ENCODE measurements at regions not wholly inside any gene's neighbourhood (a gene's known extent, or its start where the extent isn't known, plus 50 kb on each side); places are given as distances from the start of the nearest gene placed in this dataset.

DNA sequence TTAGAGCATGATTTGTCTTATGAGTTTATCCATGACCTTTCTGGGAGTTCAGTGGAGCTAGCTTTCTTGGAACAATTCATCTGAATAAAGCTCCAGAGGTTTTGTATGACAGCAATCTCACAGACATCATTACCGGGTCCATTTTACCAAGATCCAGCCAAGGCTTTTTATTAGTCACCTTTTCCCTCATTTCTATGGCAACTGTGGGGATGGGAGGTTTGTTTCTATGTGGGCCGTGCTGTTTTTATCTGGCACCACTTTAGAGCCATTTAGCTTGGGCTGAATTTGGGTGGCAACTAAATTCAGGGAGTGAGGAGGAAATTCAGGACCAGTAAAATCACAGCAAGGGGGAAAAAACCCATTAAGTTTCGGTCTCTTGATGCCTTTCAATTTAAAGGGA, 245.7 kb downstream of the NSG2 start:
- DNase-seq (ENCODE audit: low spot score), result no peak

GRCh38 chr5:174292348-174292747, 246.8 kb downstream of the NSG2 start:
- DNase-seq (ENCODE audit: low spot score), result no peak

- no peak for DNase-seq (ENCODE audit: low spot score)
These were observed 247.5 kb downstream of the NSG2 start for GRCh38 chr5:174293006-174293405.

DNA sequence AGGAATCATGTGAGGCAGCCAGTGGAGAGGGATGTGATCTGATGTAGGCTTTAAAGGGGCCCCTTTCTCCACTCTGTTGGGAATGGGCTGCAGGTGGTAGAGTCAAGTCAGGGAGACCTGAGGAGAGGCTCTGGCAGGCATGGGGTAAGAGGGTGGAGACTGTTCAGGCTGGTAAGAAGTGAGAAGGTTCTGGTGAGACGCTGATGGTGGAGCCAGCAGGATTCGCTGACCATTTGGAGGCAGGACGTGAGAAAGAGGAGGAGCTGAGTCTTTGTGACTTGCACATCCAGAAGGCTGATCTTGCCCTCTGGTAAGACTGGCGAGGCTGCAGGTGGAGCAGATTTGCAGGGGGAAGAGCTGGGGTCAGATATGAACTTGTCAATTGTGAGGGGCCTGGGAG, 248.0 kb downstream of the NSG2 start:
- no peak for DNase-seq (ENCODE audit: low spot score)

- DNase-seq (ENCODE audit: low spot score), result no peak
These were observed 249.6 kb downstream of the NSG2 start for GRCh38 chr5:174294891-174295620.

- DNase-seq (ENCODE audit: low spot score), result no peak
These were observed 250.4 kb downstream of the NSG2 start for GRCh38 chr5:174295702-174296436.

- no peak for DNase-seq (ENCODE audit: low spot score)
These were observed 254.8 kb downstream of the NSG2 start for GRCh38 chr5:174300118-174300940.

DNA sequence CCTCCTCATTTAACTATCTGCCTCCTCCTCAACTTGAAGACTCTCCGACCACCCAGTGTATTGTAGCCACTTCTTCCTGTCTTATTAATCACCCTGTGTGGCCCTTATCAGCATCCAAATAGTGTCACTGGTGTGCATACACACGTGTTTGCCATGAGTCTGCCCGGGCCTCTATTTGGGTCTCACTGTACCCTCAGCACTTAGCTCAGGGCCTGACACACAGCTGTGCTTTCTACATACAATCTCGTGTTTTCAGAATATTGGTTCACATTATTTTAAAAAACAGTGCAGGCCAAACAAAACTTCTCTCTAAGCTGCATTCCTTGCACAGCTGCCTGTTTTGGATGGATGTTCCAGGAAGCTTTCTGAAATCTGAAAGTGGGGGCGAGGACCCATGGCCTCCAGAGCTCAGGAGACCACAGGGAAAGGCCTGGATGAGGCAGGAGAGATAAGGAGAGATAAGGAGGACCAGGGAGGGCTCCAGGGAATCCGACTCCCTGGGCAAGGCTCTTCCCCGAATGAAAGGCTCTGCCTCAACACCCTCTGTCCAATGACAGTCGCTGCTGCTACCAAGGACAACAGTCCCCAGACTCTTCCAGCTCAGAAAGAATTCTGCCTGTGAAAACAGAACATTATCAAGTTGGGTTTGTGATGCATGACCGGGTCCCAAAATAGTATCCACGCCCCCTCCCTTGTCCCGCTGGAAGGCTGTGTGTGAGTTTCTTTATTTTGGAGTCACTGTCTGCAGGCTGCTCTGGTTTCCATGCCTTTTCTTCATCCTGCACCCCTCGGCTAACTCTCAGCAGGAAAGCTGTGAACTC, 255.6 kb downstream of the NSG2 start:
- DNase-seq (ENCODE audit: low spot score), result no peak

- DNase-seq (ENCODE audit: low spot score), result no peak
These were observed 256.5 kb downstream of the NSG2 start for GRCh38 chr5:174301848-174302625.

DNA sequence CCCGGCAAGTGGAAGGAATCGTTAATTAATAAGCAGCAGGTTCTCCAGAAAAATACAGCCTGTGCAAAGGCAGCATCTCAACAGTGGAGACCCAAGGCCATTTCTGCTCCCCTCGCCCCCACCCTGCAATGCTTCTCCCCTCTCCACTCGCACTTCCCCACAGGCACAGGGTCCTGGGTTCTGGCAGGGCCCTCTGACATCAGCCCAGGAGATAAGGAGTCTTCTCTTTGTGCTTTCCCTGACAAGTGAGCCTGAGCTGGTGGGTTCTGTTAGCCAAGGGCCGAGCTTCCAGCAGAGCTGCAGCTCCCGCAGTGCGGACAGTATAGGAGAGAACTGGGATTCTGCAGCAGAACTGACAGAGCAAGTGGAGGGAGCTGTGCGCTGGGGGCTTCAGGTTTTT, 257.5 kb downstream of the NSG2 start:
- DNase-seq (ENCODE audit: low spot score), result no peak

DNA sequence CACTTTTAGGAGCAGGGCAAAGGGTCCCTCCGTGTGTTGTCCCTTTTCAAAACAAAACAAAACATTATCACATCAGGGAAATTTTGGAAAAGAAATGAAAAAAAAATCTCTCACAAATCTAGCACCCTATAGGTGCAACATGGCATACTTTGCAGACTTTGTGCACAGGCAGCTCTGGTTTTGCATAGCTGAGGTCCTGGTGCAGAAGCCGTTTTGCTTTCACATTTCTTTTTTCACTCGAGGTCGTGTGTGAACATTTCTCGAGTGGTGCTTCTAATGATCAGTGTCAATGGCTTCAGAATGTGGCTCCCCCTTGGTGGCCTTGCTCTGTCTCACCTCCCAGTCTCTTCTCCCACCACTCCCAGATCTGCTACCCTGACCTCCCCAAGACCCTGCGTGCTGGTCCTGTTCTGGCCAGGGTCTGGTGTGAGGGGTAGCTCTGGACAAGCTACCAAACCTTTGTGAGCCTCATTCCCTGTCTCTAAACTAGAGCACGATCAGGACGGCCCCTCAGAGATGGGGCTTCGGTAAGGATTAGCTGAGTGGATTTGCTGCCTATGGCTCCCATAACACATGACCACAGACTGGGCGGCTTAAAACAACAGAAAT, 258.0 kb downstream of the NSG2 start:
- no peak for DNase-seq (ENCODE audit: low spot score)

DNA sequence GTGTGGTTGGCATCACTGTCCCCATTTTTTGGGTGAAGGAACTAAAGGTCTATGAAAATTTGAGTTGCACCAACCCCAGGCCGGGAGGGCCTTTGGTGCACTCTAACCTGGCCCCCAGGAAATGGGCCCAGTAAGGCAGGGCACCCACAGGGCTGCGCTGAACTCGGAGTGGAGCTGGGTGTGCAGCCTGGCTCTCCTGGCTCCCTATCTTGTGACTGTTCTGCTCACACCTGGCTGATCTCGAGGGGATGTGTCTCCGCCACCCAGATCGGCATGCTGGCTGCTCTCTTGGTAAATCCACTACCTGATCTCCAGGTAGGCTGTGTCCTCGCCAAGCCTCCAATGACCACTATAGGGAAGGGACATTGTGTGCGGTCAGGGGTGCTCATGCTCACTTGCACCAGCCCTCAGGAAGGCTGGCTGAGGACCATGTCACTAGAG, 259.8 kb downstream of the NSG2 start:
- DNase-seq (ENCODE audit: low spot score), result no peak

DNA sequence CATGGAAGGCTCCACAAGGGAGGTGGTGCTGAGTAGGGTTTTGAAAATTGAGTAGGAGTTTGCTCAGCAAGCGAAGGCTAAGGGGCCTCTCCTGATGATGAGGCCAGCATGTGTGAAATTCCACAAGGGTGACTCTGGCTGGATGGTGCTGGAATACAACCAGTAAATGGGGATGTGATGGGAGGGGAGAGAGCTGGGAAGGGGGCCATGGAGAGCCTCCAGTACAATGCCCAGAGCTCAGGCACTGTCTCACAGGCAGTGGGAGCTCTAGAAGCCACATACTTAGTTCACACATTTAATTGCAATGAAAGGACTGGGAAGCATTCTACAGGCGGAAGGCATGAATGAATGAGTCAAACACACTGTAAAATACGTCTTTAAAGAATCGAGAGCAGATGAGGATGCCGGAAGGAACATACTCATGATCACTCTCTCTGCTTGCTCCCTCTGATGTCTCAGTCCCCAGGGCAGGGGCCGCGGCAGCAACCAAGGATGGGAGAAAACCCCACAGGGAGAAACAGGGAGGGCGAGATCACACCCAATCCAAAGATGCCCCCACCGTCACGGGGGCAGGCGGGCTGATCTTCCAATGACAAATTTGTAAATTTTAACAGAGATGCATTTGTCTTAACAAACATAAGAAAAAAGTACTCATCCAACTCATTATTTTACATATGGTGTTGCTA, 261.0 kb downstream of the NSG2 start:
- no peak for DNase-seq (ENCODE audit: low spot score)

GRCh38 chr5:174307031-174307408, 261.5 kb downstream of the NSG2 start:
- DNase-seq (ENCODE audit: low spot score), result no peak

DNA sequence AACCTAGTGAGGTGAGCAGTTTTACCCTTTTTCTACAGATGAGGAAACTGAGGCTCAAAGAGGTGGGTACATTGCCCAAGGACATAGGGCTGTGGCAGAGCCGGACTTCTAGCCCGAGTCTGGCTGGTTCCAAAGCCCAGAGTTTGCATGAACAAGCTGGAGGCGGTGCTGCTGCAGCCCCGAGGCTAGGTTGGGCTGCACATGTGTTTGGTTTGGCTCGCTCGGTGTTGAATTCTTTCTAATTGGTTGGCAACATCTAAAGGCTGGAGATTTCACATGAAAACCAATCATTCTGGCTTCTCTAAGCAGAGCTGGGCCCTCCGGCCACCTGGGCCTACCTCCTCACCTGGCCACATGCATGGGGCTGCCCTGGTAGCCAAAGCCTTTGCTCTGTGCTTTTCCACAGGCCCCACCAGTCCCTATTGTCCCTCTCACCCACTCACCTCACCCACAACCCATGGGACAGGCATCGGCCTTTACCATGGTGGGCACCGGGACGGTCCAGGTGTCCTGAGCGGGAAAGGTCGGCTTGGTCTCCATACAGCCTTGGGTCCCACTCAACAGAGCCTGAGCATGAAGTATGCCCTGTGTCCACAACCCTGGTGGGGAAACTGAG, 262.3 kb downstream of the NSG2 start:
- DNase-seq (ENCODE audit: low spot score), result no peak

- no peak for DNase-seq (ENCODE audit: low spot score)
These were observed 263.8 kb downstream of the NSG2 start for GRCh38 chr5:174309131-174309795.

- DNase-seq (ENCODE audit: low spot score), result no peak
These were observed 264.7 kb downstream of the NSG2 start for GRCh38 chr5:174310243-174310642.

DNA sequence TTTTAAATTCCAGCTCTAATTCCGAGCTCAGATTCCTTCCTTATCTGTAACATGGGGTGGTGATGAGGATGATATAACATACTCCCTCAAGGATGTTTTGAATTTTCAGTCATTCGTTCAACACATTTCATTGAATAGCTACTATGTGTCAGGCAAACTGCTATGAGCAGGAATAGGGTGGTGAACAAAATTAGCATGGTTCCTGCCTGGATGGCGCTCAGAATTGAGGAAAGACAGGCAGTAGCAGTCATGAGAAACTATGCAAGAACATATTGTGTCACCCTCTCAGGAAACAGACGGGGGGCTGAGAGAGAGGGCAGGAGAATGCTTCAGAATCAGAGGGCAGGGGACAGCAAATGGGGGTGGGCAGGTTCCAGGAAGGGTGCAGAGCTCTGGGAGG, 265.2 kb downstream of the NSG2 start:
- DNase-seq (ENCODE audit: low spot score), result no peak

DNA sequence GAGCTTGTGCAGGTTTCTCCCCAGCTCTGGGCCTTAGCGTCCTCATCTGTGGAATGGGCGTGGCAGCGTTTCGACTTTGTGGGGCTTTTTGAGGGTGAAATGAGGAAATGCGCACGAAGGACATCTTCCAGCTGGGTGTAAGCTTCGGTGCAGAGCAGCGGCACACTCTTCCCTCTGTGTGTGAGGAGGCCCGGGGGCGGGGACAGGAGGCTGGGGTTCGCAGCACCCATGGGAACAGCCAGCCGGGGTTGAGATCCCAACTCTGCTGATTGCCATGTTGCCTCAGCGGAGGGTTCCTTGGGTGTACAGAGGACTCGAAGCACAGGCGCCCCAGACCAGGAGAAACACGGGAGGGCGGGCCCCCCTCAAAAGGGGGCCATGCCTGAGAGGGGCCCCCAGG, 265.6 kb downstream of the NSG2 start:
- DNase-seq (ENCODE audit: low spot score), result no peak
